Sigmoid colon (tissue), 6 donors: ENCODE measurements at regions not wholly inside any gene's neighbourhood (a gene's known extent, or its start where the extent isn't known, plus 50 kb on each side); places are given as distances from the start of the nearest gene placed in this dataset.
"Not testable (repeated sequence)": the region's sequence is repeated elsewhere in the genome, so short reads cannot be mapped to it uniquely, and the experiment has no call there.

Experiments used
- DNase-seq: peaks from one replicate; pipeline ENCODE4 v3.0.0-alpha.2; 2019
- H3K27ac ChIP-seq, 4 donors: fragments of 200-600 bp; sonication (generic); one replicate each; pipeline ENCODE4 v1.5.1; 2016 to 2019; ENCODE audit warnings: mild to moderate bottlenecking in 1 of 4
- H3K27me3 ChIP-seq, 3 donors: fragments of 200-600 bp; sonication (generic); one replicate each; pipeline ENCODE4 v1.5.1; 2019; ENCODE audit warnings: mild to moderate bottlenecking in 1 of 3
- H3K36me3 ChIP-seq, 4 donors: fragments of 200-600 bp; sonication (generic); one replicate each; pipeline ENCODE4 v1.5.1; 2016 to 2019
- H3K4me1 ChIP-seq, 4 donors: fragments of 200-600 bp; sonication (generic); one replicate each; pipeline ENCODE4 v1.5.1; 2017 to 2019
- H3K4me3 ChIP-seq, 4 donors: fragments of 200-600 bp; sonication (generic); one replicate each; pipeline ENCODE4 v1.5.1; 2017 to 2019; ENCODE audit warnings: mild to moderate bottlenecking in 2 of 4, moderate library complexity in 1 of 4
- H3K9me3 ChIP-seq, 4 donors: fragments of 200-600 bp in 3 of 4; sonication (generic) in 3 of 4; one replicate each; pipeline versions ENCODE4 v1.5.1 to v1.6.1; 2013 to 2019
- WGBS, 2 donors: extraction: QIAGEN DNeasy Blood & Tissue Kit; methylation state at CpG; one replicate each; pipeline ENCODE4 v1.1.7; 2013; 5-methylcytosine and 5-hydroxymethylcytosine counted together
- intact Hi-C: fragments of 100-400 bp; cut with DNase I; formaldehyde crosslinking; loops from one replicate; pipeline ENCODE4 v1.15.1; 2023
- donor health status: healthy with polysubstance abuse.
- donor health status: healthy.

DNA sequence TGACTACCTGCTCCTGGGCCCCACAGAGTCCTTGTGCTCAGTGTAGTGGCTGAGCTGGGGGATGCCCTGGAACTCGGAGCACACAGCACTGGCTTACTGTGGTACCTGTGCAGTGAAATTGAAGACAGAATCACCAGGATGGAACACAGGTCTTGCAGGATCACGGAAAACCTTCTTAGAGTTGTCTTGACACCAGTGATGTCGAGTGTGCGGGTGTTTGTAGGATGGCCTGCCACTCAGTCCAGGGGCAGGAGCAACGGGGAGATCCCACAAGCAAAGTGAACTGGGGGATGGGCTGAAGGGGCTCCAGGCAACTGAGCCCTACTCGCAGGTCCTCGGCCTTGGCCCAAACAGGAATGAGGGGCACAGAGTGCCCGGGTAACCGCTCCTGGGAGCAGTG lies 122.2 kb upstream of the SERF1A start:
- WGBS, 2 donors, result 97 to 98% methylated on average over 3 to 4 of the region's 9 CpGs
- H3K9me3 ChIP-seq, H3K4me1 ChIP-seq, intact Hi-C loops, H3K36me3 ChIP-seq, H3K27me3 ChIP-seq, H3K27ac ChIP-seq, H3K4me3 ChIP-seq: not testable (repeated sequence)
- DNase-seq, result peak; percentile 65
